H9 (cell line): ENCODE measurements at regions not wholly inside any gene's neighbourhood (a gene's known extent, or its start where the extent isn't known, plus 50 kb on each side); places are given as distances from the start of the nearest gene placed in this dataset.

Experiments
- DNase-seq: peaks from one replicate; pipeline ENCODE4 v3.0.0-alpha.2; 2017
- H2AFZ ChIP-seq: one replicate; pipeline ENCODE4 v1.6.1; 2013; ENCODE audit warnings: mild to moderate bottlenecking, low read length, control low read depth, moderate library complexity
- H2AK5ac ChIP-seq: 2 replicates; pipeline ENCODE4 v1.6.1; 2013; ENCODE audit warnings: low read length, control low read depth, mixed read lengths; ENCODE audit not compliant: insufficient read length
- H2BK120ac ChIP-seq: one replicate; pipeline ENCODE4 v1.6.1; 2013; ENCODE audit warnings: low read depth, mild to moderate bottlenecking, low read length, control low read depth, inconsistent platforms; ENCODE audit not compliant: poor library complexity, severe bottlenecking
- H2BK12ac ChIP-seq: 2 replicates; pipeline ENCODE4 v1.6.1; 2013; ENCODE audit warnings: low read length, control low read depth, mixed read lengths, low read depth; ENCODE audit not compliant: insufficient read length
- H2BK15ac ChIP-seq: 2 replicates; pipeline ENCODE4 v1.6.1; 2013; ENCODE audit warnings: low read depth, low read length, control low read depth
- H2BK20ac ChIP-seq: one replicate; pipeline ENCODE4 v1.6.1; 2013; ENCODE audit warnings: low read depth, mild to moderate bottlenecking, low read length, control low read depth, inconsistent platforms; ENCODE audit not compliant: poor library complexity, severe bottlenecking
- H2BK5ac ChIP-seq: 2 replicates; pipeline ENCODE4 v1.6.1; 2013; ENCODE audit warnings: low read length, control low read depth, mixed read lengths; ENCODE audit not compliant: insufficient read length
- H3K14ac ChIP-seq: 2 replicates; pipeline ENCODE4 v1.6.1; 2013; ENCODE audit warnings: low read length, control low read depth; ENCODE audit not compliant: insufficient read depth
- H3K18ac ChIP-seq: 2 replicates; pipeline ENCODE4 v1.6.1; 2013; ENCODE audit warnings: low read depth, mild to moderate bottlenecking, mixed read lengths, low read length, control low read depth; ENCODE audit not compliant: insufficient read length
- H3K23ac ChIP-seq: 2 replicates; pipeline ENCODE4 v1.6.1; 2013; ENCODE audit warnings: low read length, control low read depth, mixed read lengths, low read depth; ENCODE audit not compliant: insufficient read length
- H3K23me2 ChIP-seq: 2 replicates; pipeline ENCODE4 v1.6.1; 2013; ENCODE audit warnings: low read depth, mild to moderate bottlenecking, mixed read lengths, low read length, control low read depth; ENCODE audit not compliant: insufficient read length, poor library complexity, severe bottlenecking
- H3K27ac ChIP-seq: 2 replicates; pipeline ENCODE4 v1.5.1; 2013; ENCODE audit warnings: low read length, control low read depth, mixed read lengths, low read depth; ENCODE audit not compliant: insufficient read length
- H3K27me3 ChIP-seq: 2 replicates; pipeline ENCODE4 v1.6.1; 2013; ENCODE audit warnings: low read length, control low read depth, inconsistent platforms; ENCODE audit not compliant: insufficient read depth
- H3K4ac ChIP-seq: 2 replicates; pipeline ENCODE4 v1.6.1; 2013; ENCODE audit warnings: low read depth, mild to moderate bottlenecking, control low read depth, inconsistent platforms, low read length, moderate library complexity
- H3K4me1 ChIP-seq: 2 replicates; pipeline ENCODE4 v1.6.1; 2013; ENCODE audit warnings: low read length, control low read depth, inconsistent platforms; ENCODE audit not compliant: insufficient read depth
- H3K4me2 ChIP-seq: 2 replicates; pipeline ENCODE4 v1.6.1; 2013; ENCODE audit warnings: low read length, control low read depth, mixed read lengths; ENCODE audit not compliant: insufficient read length, insufficient read depth
- H3K56ac ChIP-seq: 2 replicates; pipeline ENCODE4 v1.6.1; 2013; ENCODE audit warnings: low read depth, mild to moderate bottlenecking, mixed read lengths, low read length, control low read depth; ENCODE audit not compliant: insufficient read length
- H3K79me1 ChIP-seq: 2 replicates; pipeline ENCODE4 v1.6.1; 2013; ENCODE audit warnings: low read depth, mild to moderate bottlenecking, moderate library complexity, low read length, control low read depth, inconsistent platforms; ENCODE audit not compliant: insufficient read depth, poor library complexity, severe bottlenecking
- H3K79me2 ChIP-seq: 2 replicates; pipeline ENCODE4 v1.6.1; 2013; ENCODE audit warnings: low read length, control low read depth, inconsistent platforms; ENCODE audit not compliant: insufficient read depth
- H3K9ac ChIP-seq: 2 replicates; pipeline ENCODE4 v1.6.1; 2013; ENCODE audit warnings: low read length, control low read depth, mixed read lengths; ENCODE audit not compliant: insufficient read length; ENCODE audit errors: extremely low read depth
- H3K9me3 ChIP-seq: one replicate; pipeline ENCODE4 v1.6.1; 2013; ENCODE audit warnings: low read depth, low read length, inconsistent platforms; ENCODE audit not compliant: control insufficient read depth
- H3T11ph ChIP-seq: one replicate; pipeline ENCODE4 v1.6.1; 2013; ENCODE audit warnings: mild to moderate bottlenecking, low read length, control low read depth, inconsistent platforms
- H4K20me1 ChIP-seq: one replicate; pipeline ENCODE4 v1.6.1; 2013; ENCODE audit not compliant: control insufficient read depth, insufficient read length, insufficient read depth
- H4K5ac ChIP-seq: 2 replicates; pipeline ENCODE4 v1.6.1; 2013; ENCODE audit warnings: low read depth, mild to moderate bottlenecking, mixed read lengths, low read length, control low read depth; ENCODE audit not compliant: insufficient read length
- H4K8ac ChIP-seq: replicated peaks from 2 replicates; pipeline ENCODE4 v1.6.1; 2013; ENCODE audit warnings: low read length, control low read depth, mixed read lengths, low read depth; ENCODE audit not compliant: insufficient read length
- H4K91ac ChIP-seq: 2 replicates; pipeline ENCODE4 v1.6.1; 2013; ENCODE audit warnings: low read depth, mild to moderate bottlenecking, moderate library complexity, mixed read lengths, low read length, control low read depth; ENCODE audit not compliant: insufficient read length
- H3K27ac Mint-ChIP-seq, 3 experiments: 2 replicates in 2 of 3; 3 replicates in 1 of 3; pipeline ENCODE4 v1.8.0; 2020 to 2021; ENCODE audit warnings: mixed read lengths in 3 of 3, mild to moderate bottlenecking in 1 of 3, moderate library complexity in 1 of 3
- H3K27me3 Mint-ChIP-seq: 2 replicates; pipeline ENCODE4 v1.8.0; 2021; ENCODE audit warnings: low read depth, mild to moderate bottlenecking, moderate library complexity, mixed read lengths
- H3K36me3 Mint-ChIP-seq, 3 experiments: 2 replicates in 2 of 3; 3 replicates in 1 of 3; pipeline ENCODE4 v1.8.0; 2020 to 2021; ENCODE audit warnings: low read depth in 3 of 3, mixed read lengths in 3 of 3; ENCODE audit not compliant: insufficient read depth in 1 of 3
- H3K4me1 Mint-ChIP-seq, 2 experiments: 2 replicates each; pipeline ENCODE4 v1.8.0; 2020; ENCODE audit warnings: mixed read lengths in 2 of 2
- H3K4me3 Mint-ChIP-seq, 2 experiments: 2 replicates in 1 of 2; 3 replicates in 1 of 2; pipeline ENCODE4 v1.8.0; 2020 to 2021; ENCODE audit warnings: mild to moderate bottlenecking in 2 of 2, mixed read lengths in 2 of 2, moderate library complexity in 1 of 2
- H3K9me3 Mint-ChIP-seq, 2 experiments: 2 replicates in 1 of 2; 3 replicates in 1 of 2; pipeline ENCODE4 v1.8.0; 2020; ENCODE audit warnings: mild to moderate bottlenecking in 2 of 2, mixed read lengths in 2 of 2, moderate library complexity in 1 of 2
- WGBS: extraction: QIAGEN DNeasy Blood & Tissue Kit; methylation state at CpG from one replicate; pipeline ENCODE4 v1.1.7; 2013; ENCODE audit warnings: missing lambda C conversion rate, low lambda C conversion rate, mixed read lengths; ENCODE audit not compliant: insufficient read length; ENCODE audit errors: extremely low coverage; 5-methylcytosine and 5-hydroxymethylcytosine counted together
- TF ChIP-seq, protein P1 (sequence below): fragments of 200-600 bp; sonication (generic); conservative IDR thresholded peaks from 3 replicates; pipeline ENCODE4 v1.8.0; 2021; ENCODE audit warnings: antibody characterized with exemption, mild to moderate bottlenecking

DNA sequence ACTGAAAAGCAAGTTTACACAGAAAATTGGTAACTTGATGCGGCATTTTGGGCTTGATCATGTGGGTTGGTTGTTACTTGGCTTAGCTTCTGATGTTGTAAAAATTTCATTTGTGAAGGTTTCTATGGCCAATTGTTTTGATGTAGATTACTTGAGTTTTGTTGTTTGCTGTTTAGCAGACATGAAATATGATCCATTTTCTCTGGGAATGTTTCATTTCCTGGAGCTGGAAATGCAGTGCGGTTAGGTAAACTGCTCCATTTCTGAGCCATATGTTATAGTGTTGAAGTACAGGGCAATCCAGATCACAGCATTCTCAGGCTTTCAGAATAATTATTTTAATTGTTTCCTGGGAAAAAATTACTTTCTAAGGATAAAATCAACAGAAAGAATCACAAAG is 396.9 kb downstream of the ENC1 start:
- Histone ChIP-seq H4K8ac (no peak overlapping the region), H2BK120ac (no peak overlapping the region), H3K27me3 (no peaks in the 10 kb centered on the region), H2BK15ac (no peak overlapping the region), H3K18ac (no peak overlapping the region), H3K79me1 (no peaks in the 10 kb centered on the region), H3K23me2 (no peaks in the 10 kb centered on the region), H2BK5ac (no peak overlapping the region), H3K4me2 (no peak overlapping the region), H3K9me3 (no peaks in the 10 kb centered on the region), H3K4ac (no peak overlapping the region), H3K14ac (no peak overlapping the region), H3T11ph (no peak overlapping the region), H3K79me2 (no peaks in the 10 kb centered on the region), H2BK12ac (no peak overlapping the region), H3K56ac (no peak overlapping the region), H2BK20ac (no peak overlapping the region), H4K91ac (no peak overlapping the region), H2AK5ac (no peak overlapping the region), H3K4me1 (no peaks in the 10 kb centered on the region; the same call in 1 of the 2 replicates), H2AFZ (no peak overlapping the region), H3K9ac (no peak overlapping the region), H3K23ac (no peak overlapping the region), H4K5ac (no peak overlapping the region), H4K20me1 (no peaks in the 10 kb centered on the region), H3K27ac (no peak overlapping the region)
- H3K4me1 Mint-ChIP-seq, result peaks cover 0 to 3% of the 10 kb centered on the region in 2 experiments; a peak in 2 of 4 replicates
- TF ChIP-seq, protein P1, sequence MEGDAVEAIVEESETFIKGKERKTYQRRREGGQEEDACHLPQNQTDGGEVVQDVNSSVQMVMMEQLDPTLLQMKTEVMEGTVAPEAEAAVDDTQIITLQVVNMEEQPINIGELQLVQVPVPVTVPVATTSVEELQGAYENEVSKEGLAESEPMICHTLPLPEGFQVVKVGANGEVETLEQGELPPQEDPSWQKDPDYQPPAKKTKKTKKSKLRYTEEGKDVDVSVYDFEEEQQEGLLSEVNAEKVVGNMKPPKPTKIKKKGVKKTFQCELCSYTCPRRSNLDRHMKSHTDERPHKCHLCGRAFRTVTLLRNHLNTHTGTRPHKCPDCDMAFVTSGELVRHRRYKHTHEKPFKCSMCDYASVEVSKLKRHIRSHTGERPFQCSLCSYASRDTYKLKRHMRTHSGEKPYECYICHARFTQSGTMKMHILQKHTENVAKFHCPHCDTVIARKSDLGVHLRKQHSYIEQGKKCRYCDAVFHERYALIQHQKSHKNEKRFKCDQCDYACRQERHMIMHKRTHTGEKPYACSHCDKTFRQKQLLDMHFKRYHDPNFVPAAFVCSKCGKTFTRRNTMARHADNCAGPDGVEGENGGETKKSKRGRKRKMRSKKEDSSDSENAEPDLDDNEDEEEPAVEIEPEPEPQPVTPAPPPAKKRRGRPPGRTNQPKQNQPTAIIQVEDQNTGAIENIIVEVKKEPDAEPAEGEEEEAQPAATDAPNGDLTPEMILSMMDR, result no peak
- no peaks in the 10 kb centered on the region for H3K9me3 Mint-ChIP-seq
- no peak overlapping the region for H3K4me3 Mint-ChIP-seq
- H3K27ac Mint-ChIP-seq, result no peak overlapping the region
- no peak for DNase-seq
- no peaks in the 10 kb centered on the region; the same call in 1 of the 2 replicates for H3K27me3 Mint-ChIP-seq
- H3K36me3 Mint-ChIP-seq, result no peaks in the 10 kb centered on the region
- WGBS, result no CpG with 5 or more reads among the region's 2 CpGs
